Fibroblast of villous mesenchyme (primary cell): ENCODE measurements at regions not wholly inside any gene's neighbourhood (a gene's known extent, or its start where the extent isn't known, plus 50 kb on each side); places are given as distances from the start of the nearest gene placed in this dataset.

Experiments used
- DNase-seq: peaks from one replicate; pipeline ENCODE4 v3.0.0-alpha.2; 2010; ENCODE audit warnings: low read depth
- H3K4me3 ChIP-seq: 2 replicates; pipeline ENCODE4 v1.5.1; 2011; ENCODE audit warnings: low read depth, mild to moderate bottlenecking, low read length
- TF ChIP-seq, protein P1 (sequence below): IDR thresholded peaks from 2 replicates; pipeline ENCODE4 v1.5.1; 2012; ENCODE audit warnings: low read depth, mild to moderate bottlenecking, low read length; ENCODE audit not compliant: insufficient read depth

DNA sequence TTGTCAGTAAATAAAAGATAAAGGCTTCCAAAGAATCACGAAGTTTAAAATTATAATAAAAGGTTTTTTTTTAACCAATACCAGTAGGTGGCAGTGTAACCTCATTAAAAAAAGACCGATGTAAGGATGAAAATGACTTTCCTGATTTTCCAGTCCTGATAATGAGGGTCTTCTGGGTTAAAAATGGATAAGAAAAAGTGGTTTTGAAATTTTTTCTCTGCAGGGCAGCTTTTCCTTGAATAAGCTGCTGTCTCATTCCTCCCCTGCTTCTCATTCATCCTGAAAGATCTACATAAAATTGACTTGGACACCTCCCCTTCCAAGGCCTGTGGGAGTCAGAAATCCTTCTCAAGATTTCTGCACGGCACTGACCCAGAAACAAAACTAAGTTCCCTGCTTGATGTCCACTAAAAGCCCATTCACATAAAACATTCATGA lies 58.9 kb upstream of the FBXO33 start:
- DNase-seq = peak; percentile 41

DNA sequence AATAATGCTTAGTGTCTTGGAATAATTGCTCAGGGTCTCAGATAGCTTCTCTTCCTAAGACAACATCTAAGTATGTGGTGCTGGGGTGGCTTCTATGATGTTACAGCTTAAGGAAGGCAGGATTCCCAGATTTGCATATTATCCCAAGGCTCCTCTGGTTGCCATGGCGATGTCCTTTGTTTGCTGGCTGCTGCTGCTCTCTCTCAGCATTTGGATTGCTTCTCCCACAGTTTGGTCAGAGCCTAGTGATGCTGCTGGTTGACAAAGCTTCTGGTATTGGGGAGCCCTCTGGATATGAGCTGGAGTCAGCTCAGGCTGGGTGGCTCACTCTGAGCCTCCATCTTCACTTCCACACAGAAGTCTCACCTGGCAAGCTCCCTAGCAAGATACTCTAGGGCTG lies 56.4 kb upstream of the FBXO33 start:
- DNase-seq = no peak
- TF ChIP-seq, protein P1, sequence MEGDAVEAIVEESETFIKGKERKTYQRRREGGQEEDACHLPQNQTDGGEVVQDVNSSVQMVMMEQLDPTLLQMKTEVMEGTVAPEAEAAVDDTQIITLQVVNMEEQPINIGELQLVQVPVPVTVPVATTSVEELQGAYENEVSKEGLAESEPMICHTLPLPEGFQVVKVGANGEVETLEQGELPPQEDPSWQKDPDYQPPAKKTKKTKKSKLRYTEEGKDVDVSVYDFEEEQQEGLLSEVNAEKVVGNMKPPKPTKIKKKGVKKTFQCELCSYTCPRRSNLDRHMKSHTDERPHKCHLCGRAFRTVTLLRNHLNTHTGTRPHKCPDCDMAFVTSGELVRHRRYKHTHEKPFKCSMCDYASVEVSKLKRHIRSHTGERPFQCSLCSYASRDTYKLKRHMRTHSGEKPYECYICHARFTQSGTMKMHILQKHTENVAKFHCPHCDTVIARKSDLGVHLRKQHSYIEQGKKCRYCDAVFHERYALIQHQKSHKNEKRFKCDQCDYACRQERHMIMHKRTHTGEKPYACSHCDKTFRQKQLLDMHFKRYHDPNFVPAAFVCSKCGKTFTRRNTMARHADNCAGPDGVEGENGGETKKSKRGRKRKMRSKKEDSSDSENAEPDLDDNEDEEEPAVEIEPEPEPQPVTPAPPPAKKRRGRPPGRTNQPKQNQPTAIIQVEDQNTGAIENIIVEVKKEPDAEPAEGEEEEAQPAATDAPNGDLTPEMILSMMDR = no peak

More for the DNA sequence above, 58.9 kb upstream of the FBXO33 start:
- H3K4me3 ChIP-seq = no peak overlapping the region
- TF ChIP-seq, protein P1 = peak; percentile 32

GRCh38 chr14:39483682-39484081 lies 51.4 kb upstream of the FBXO33 start:
- H3K4me3 ChIP-seq = no peak overlapping the region
- TF ChIP-seq, protein P1 = no peak
- no peak for DNase-seq

More for the DNA sequence above, 56.4 kb upstream of the FBXO33 start:
- no peak overlapping the region for H3K4me3 ChIP-seq
